OCI-LY1 (cell line): ENCODE measurements at regions not wholly inside any gene's neighbourhood (a gene's known extent, or its start where the extent isn't known, plus 50 kb on each side); places are given as distances from the start of the nearest gene placed in this dataset.

Experiments used
- H2AFZ ChIP-seq: fragments of 200-600 bp; sonication (generic), shearing (Covaris generic); 2 replicates; pipeline ENCODE4 v1.6.0; 2014; ENCODE audit warnings: antibody characterized with exemption, mild to moderate bottlenecking, low read length
- H3F3A ChIP-seq: fragments of 200-600 bp; sonication (generic), shearing (Covaris generic); 2 replicates; pipeline ENCODE4 v1.6.0; 2014; ENCODE audit warnings: mild to moderate bottlenecking, antibody characterized with exemption, low read length, moderate library complexity; ENCODE audit not compliant: insufficient read depth
- H3K27ac ChIP-seq: fragments of 200-600 bp; sonication (generic); 2 replicates; pipeline ENCODE4 v1.5.1; 2014; ENCODE audit warnings: low read length, mixed run types, mild to moderate bottlenecking, low read depth; ENCODE audit not compliant: poor library complexity, severe bottlenecking
- H3K27me3 ChIP-seq: fragments of 200-600 bp; sonication (generic); 2 replicates; pipeline ENCODE4 v1.6.0; 2014; ENCODE audit warnings: antibody characterized with exemption, mild to moderate bottlenecking, low read length, moderate library complexity; ENCODE audit not compliant: insufficient read depth
- H3K36me3 ChIP-seq: fragments of 200-600 bp; sonication (generic); 2 replicates; pipeline ENCODE4 v1.6.1; 2014; ENCODE audit warnings: mild to moderate bottlenecking, antibody characterized with exemption, low read length, moderate library complexity, mixed read lengths; ENCODE audit not compliant: insufficient read depth
- H3K4me1 ChIP-seq: fragments of 200-600 bp; sonication (generic); 2 replicates; pipeline ENCODE4 v1.5.1; 2014; ENCODE audit warnings: mild to moderate bottlenecking, low read length, moderate library complexity; ENCODE audit not compliant: insufficient read depth, severe bottlenecking
- H3K4me2 ChIP-seq: fragments of 200-600 bp; sonication (generic), shearing (Covaris generic); 2 replicates; pipeline ENCODE4 v1.6.1; 2014; ENCODE audit warnings: low read length
- H3K4me3 ChIP-seq: fragments of 200-600 bp; sonication (generic); 2 replicates; pipeline ENCODE4 v1.5.1; 2014; ENCODE audit warnings: low read length, low read depth, mild to moderate bottlenecking, mixed read lengths; ENCODE audit not compliant: poor library complexity, severe bottlenecking
- H3K79me2 ChIP-seq: fragments of 200-600 bp; shearing (Covaris generic); 2 replicates; pipeline ENCODE4 v1.6.1; 2016; ENCODE audit warnings: mixed run types, low read length, mixed read lengths; ENCODE audit not compliant: insufficient read depth
- H3K9ac ChIP-seq: fragments of 200-600 bp; sonication (generic), shearing (Covaris generic); 2 replicates; pipeline ENCODE4 v1.6.1; 2014; ENCODE audit warnings: mild to moderate bottlenecking, low read length, mixed read lengths
- H3K9me2 ChIP-seq: fragments of 200-600 bp; sonication (generic), shearing (Covaris generic); 2 replicates; pipeline ENCODE4 v1.6.1; 2014; ENCODE audit warnings: low read depth, mild to moderate bottlenecking, low read length, mixed read lengths
- H3K9me3 ChIP-seq: fragments of 200-600 bp; shearing (Covaris generic); 2 replicates; pipeline ENCODE4 v1.6.1; 2014; ENCODE audit warnings: low read length, mixed read lengths
- H4K20me1 ChIP-seq: fragments of 200-600 bp; sonication (generic), shearing (Covaris generic); 2 replicates; pipeline ENCODE4 v1.6.0; 2016; ENCODE audit warnings: mild to moderate bottlenecking, low read length; ENCODE audit not compliant: insufficient read depth
- EZH2 ChIP-seq: fragments of 200-600 bp; sonication (generic), shearing (Covaris generic); IDR thresholded peaks from 2 replicates; pipeline ENCODE4 v1.8.0; 2017; ENCODE audit warnings: borderline replicate concordance, mixed run types, mild to moderate bottlenecking, antibody characterized with exemption, low read length, moderate library complexity, mixed read lengths
- TF ChIP-seq, protein P1 (sequence below): fragments of 200-600 bp; sonication (generic), shearing (Covaris generic); IDR thresholded peaks from 2 replicates; pipeline ENCODE4 v1.5.1; 2017; ENCODE audit warnings: mild to moderate bottlenecking, antibody characterized with exemption, low read length, moderate library complexity, mixed read lengths

DNA sequence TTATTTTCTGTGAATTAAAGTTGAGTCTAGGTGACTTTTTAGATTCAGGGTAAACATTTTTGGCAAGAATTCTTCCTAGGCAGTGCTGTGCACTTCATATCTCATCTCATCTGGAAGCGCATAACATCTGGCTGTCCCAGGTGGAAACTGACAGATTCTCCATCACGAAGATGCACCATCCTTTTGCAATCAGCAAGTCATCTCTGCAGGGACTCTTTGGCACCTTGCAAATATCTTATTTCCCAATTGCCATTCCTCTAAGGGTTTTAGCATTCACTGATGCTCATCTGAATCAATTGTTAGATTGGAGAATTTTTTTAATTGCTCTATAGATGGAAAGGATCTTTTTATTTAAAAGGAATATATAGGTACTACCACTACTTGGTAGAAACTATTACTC, 282.7 kb upstream of the ATP10A start:
- Histone ChIP-seq H3K9ac (no peak overlapping the region), H3K4me1 (no peaks in the 10 kb centered on the region), H2AFZ (no peak overlapping the region), H3K36me3 (no peaks in the 10 kb centered on the region), H3K27me3 (no peaks in the 10 kb centered on the region), H3F3A (no peaks in the 10 kb centered on the region), H4K20me1 (no peaks in the 10 kb centered on the region), H3K9me3 (no peaks in the 10 kb centered on the region), H3K4me3 (no peak overlapping the region), H3K9me2 (no peaks in the 10 kb centered on the region), H3K27ac (no peak overlapping the region), H3K4me2 (no peak overlapping the region), H3K79me2 (no peaks in the 10 kb centered on the region)
- TF ChIP-seq, protein P1, sequence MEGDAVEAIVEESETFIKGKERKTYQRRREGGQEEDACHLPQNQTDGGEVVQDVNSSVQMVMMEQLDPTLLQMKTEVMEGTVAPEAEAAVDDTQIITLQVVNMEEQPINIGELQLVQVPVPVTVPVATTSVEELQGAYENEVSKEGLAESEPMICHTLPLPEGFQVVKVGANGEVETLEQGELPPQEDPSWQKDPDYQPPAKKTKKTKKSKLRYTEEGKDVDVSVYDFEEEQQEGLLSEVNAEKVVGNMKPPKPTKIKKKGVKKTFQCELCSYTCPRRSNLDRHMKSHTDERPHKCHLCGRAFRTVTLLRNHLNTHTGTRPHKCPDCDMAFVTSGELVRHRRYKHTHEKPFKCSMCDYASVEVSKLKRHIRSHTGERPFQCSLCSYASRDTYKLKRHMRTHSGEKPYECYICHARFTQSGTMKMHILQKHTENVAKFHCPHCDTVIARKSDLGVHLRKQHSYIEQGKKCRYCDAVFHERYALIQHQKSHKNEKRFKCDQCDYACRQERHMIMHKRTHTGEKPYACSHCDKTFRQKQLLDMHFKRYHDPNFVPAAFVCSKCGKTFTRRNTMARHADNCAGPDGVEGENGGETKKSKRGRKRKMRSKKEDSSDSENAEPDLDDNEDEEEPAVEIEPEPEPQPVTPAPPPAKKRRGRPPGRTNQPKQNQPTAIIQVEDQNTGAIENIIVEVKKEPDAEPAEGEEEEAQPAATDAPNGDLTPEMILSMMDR = no peak
- no peak for TF ChIP-seq EZH2

DNA sequence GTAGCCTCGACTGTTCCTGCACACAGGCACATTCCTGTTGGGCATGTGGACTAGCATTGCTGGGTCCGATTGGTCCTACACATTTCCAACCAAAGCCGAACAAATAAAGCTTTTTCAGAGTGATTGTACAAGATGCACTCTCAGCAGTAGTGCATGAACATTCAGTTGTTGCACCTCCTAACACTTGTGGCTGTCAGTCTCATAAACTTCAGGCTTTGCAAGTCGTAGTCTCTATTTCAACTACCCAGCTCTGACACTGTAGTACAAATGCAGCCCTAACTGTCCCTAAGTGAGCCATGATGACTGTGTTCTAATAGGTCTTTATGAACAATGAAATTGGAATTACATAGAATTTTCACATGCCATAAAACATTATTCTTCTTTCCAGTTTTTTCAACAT, 281.7 kb upstream of the ATP10A start:
- Histone ChIP-seq H3K9ac (no peak overlapping the region), H3K27ac (no peak overlapping the region), H2AFZ (no peak overlapping the region), H3K9me3 (no peaks in the 10 kb centered on the region), H3K4me1 (no peaks in the 10 kb centered on the region), H3K4me2 (no peak overlapping the region), H3F3A (no peaks in the 10 kb centered on the region), H3K4me3 (no peak overlapping the region), H3K27me3 (no peaks in the 10 kb centered on the region), H3K36me3 (no peaks in the 10 kb centered on the region), H3K79me2 (no peaks in the 10 kb centered on the region), H3K9me2 (no peaks in the 10 kb centered on the region), H4K20me1 (no peaks in the 10 kb centered on the region)
- no peak for TF ChIP-seq EZH2
- TF ChIP-seq, protein P1 = no peak

DNA sequence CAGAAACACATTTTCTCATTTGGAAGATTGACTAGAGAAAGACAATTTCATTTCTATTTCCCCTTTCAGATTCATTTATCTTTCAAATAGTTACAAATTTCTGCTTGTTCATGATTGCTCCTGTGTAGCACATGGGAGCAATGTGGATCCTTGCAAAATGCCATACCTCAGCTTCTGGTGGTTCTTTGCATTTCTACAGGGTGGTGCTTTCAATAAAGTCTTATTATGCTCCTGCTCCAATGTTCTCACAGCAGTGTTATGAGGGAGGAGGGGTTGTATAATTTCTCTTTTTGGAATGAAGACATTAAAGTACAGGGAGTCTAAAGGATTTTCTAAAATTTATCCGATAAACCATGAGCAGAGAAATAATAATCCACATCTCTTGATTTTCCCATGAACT, 280.1 kb upstream of the ATP10A start:
- H4K20me1 ChIP-seq = no peaks in the 10 kb centered on the region
- TF ChIP-seq, protein P1 = no peak
- no peak for TF ChIP-seq EZH2
- H3K4me1 ChIP-seq = no peaks in the 10 kb centered on the region
- H3F3A ChIP-seq = no peaks in the 10 kb centered on the region
- no peaks in the 10 kb centered on the region for H3K27me3 ChIP-seq
- no peak overlapping the region for H3K9ac ChIP-seq
- H2AFZ ChIP-seq = no peak overlapping the region
- no peaks in the 10 kb centered on the region for H3K79me2 ChIP-seq
- no peak overlapping the region for H3K4me2 ChIP-seq
- H3K9me3 ChIP-seq = no peaks in the 10 kb centered on the region
- no peaks in the 10 kb centered on the region for H3K9me2 ChIP-seq
- no peaks in the 10 kb centered on the region for H3K36me3 ChIP-seq
- no peak overlapping the region for H3K27ac ChIP-seq
- H3K4me3 ChIP-seq = no peak overlapping the region
